DMS79 treated with DMSO at 0.1 percent for 48 hours (cell line): ENCODE measurements at regions not wholly inside any gene's neighbourhood (a gene's known extent, or its start where the extent isn't known, plus 50 kb on each side); places are given as distances from the start of the nearest gene placed in this dataset.

Source experiments
- DNase-seq: peaks from one replicate; lab custom pipeline; 2025; lab: John Stamatoyannopoulos, UW

GRCh38 chr2:198498516-198498915, 694.1 kb downstream of the PLCL1 start:
- no peak for DNase-seq

GRCh38 chr2:198498048-198498447, 693.7 kb downstream of the PLCL1 start:
- no peak for DNase-seq

- DNase-seq: no peak
Observed at GRCh38 chr2:198494931-198495330, 690.5 kb downstream of the PLCL1 start.

- DNase-seq: no peak
Observed at GRCh38 chr2:198490748-198491147, 686.4 kb downstream of the PLCL1 start.

- DNase-seq: no peak
Observed at GRCh38 chr2:198488964-198489363, 684.6 kb downstream of the PLCL1 start.

GRCh38 chr2:198483051-198483450, 678.7 kb downstream of the PLCL1 start:
- no peak for DNase-seq

- DNase-seq: no peak
Observed at GRCh38 chr2:198479065-198479464, 674.7 kb downstream of the PLCL1 start.

GRCh38 chr2:198478361-198478760, 674.0 kb downstream of the PLCL1 start:
- no peak for DNase-seq

GRCh38 chr2:198476007-198476406, 671.6 kb downstream of the PLCL1 start:
- DNase-seq: no peak

- no peak for DNase-seq
Observed at GRCh38 chr2:198471291-198471690, 666.9 kb downstream of the PLCL1 start.

- DNase-seq: no peak
Observed at GRCh38 chr2:198468136-198468535, 663.7 kb downstream of the PLCL1 start.

GRCh38 chr2:198465970-198466369, 661.6 kb downstream of the PLCL1 start:
- DNase-seq: no peak

- no peak for DNase-seq
Observed at GRCh38 chr2:198456418-198456817, 652.0 kb downstream of the PLCL1 start.

GRCh38 chr2:198453866-198454265, 649.5 kb downstream of the PLCL1 start:
- no peak for DNase-seq

GRCh38 chr2:198452327-198452726, 647.9 kb downstream of the PLCL1 start:
- DNase-seq: no peak

GRCh38 chr2:198448789-198449188, 644.4 kb downstream of the PLCL1 start:
- no peak for DNase-seq

GRCh38 chr2:198444800-198445287, 640.5 kb downstream of the PLCL1 start:
- no peak for DNase-seq

GRCh38 chr2:198441901-198442300, 637.5 kb downstream of the PLCL1 start:
- no peak for DNase-seq

GRCh38 chr2:198441246-198441645, 636.9 kb downstream of the PLCL1 start:
- no peak for DNase-seq

GRCh38 chr2:198440833-198441232, 636.4 kb downstream of the PLCL1 start:
- DNase-seq: no peak

GRCh38 chr2:198438331-198438730, 633.9 kb downstream of the PLCL1 start:
- DNase-seq: no peak

GRCh38 chr2:198424112-198424511, 619.7 kb downstream of the PLCL1 start:
- DNase-seq: no peak

GRCh38 chr2:198417836-198418235, 613.4 kb downstream of the PLCL1 start:
- no peak for DNase-seq

GRCh38 chr2:198414976-198415375, 610.6 kb downstream of the PLCL1 start:
- DNase-seq: no peak

- no peak for DNase-seq
Observed at GRCh38 chr2:198411936-198412335, 607.5 kb downstream of the PLCL1 start.
